ENCODE measurements at regions not wholly inside any gene's neighbourhood (a gene's known extent, or its start where the extent isn't known, plus 50 kb on each side); places are given as distances from the start of the nearest gene placed in this dataset.

GRCh38 chr5:68444833-68445232 is 229.3 kb downstream of the PIK3R1 start:
- TF ChIP-seq CTCF (IDR thresholded peaks at IDR 0.05) (no peak), ZFX (IDR thresholded peaks at IDR 0.05; ENCODE audit: borderline replicate concordance) (no peak)
